ENCODE measurements at regions not wholly inside any gene's neighbourhood (a gene's known extent, or its start where the extent isn't known, plus 50 kb on each side); places are given as distances from the start of the nearest gene placed in this dataset.

DNA sequence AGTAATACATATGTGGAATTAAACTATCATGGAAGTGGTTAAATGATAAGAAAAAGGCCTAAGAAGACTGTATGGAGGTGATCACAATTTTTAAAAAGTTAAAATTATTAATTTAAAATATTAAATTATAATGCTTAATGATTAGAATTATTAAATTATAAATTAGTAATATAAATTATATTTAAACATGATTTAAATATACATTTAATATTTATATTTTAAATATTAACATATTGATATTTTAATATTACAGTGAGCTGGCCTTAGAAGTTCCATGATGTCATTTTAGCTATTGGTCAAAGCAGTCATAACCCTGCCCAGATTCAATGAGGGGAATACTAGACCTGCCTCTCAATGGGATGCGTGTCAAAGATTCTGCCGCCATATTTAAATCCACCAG is 281.2 kb downstream of the PRDM2 start:
- intact Hi-C loops (cut with micrococcal nuclease): no loop called here
- Mint-ChIP-seq H3K4me3 (ENCODE audit: unreplicated experiment) (no peak overlapping the region), H3K9me3 (ENCODE audit: unreplicated experiment) (no peaks in the 10 kb centered on the region), H3K27me3 (ENCODE audit: insufficient read depth, unreplicated experiment) (no peaks in the 10 kb centered on the region), H3K27ac (ENCODE audit: low read depth, unreplicated experiment) (no peak overlapping the region), H3K4me1 (ENCODE audit: insufficient read depth, unreplicated experiment) (peaks cover 13% of the 10 kb centered on the region), H3K36me3 (ENCODE audit: insufficient read depth, unreplicated experiment) (no peaks in the 10 kb centered on the region)
- no peak for DNase-seq (ENCODE audit: unreplicated experiment)
- TF ChIP-seq, protein P1, sequence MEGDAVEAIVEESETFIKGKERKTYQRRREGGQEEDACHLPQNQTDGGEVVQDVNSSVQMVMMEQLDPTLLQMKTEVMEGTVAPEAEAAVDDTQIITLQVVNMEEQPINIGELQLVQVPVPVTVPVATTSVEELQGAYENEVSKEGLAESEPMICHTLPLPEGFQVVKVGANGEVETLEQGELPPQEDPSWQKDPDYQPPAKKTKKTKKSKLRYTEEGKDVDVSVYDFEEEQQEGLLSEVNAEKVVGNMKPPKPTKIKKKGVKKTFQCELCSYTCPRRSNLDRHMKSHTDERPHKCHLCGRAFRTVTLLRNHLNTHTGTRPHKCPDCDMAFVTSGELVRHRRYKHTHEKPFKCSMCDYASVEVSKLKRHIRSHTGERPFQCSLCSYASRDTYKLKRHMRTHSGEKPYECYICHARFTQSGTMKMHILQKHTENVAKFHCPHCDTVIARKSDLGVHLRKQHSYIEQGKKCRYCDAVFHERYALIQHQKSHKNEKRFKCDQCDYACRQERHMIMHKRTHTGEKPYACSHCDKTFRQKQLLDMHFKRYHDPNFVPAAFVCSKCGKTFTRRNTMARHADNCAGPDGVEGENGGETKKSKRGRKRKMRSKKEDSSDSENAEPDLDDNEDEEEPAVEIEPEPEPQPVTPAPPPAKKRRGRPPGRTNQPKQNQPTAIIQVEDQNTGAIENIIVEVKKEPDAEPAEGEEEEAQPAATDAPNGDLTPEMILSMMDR (IDR thresholded peaks at IDR 0.05; ENCODE audit: unreplicated experiment): no peak
- ChIA-PET CTCF (interaction anchor here (0.8 kb wide), 1 partner anchor 10 kb away, joined by 3 read pairs; no protein-coding TSS in a partner anchor), POLR2A (interaction anchor here (1.3 kb wide), 1 partner anchor 13 kb away, joined by 3 read pairs; no protein-coding TSS in a partner anchor)
- no TSS peak for BruUV-seq (replicated peaks)

DNA sequence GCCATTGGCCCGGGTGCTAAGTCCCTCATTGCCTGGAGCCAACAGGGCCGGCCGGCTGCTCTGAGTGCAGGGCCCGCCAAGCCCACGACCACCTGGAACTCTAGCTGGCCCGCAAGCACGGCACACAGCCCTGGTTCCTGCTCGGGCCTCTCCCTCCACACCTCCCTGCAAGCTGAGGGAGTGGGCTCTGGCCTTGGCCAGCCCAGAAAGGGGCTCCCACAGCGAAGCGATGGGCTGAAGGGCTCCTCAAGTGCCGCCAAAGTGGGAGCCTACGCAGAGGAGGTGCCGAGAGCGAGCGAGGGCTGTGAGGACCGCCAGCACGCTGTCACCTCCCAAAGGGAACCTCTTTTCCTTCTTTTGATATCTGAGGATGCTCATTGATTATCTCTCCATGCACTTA is 283.4 kb downstream of the PRDM2 start:
- TF ChIP-seq, protein P1 (IDR thresholded peaks at IDR 0.05; ENCODE audit: unreplicated experiment): no peak
- intact Hi-C loops (cut with micrococcal nuclease): no loop called here
- Mint-ChIP-seq H3K36me3 (ENCODE audit: insufficient read depth, unreplicated experiment) (no peaks in the 10 kb centered on the region), H3K9me3 (ENCODE audit: unreplicated experiment) (no peaks in the 10 kb centered on the region), H3K27me3 (ENCODE audit: insufficient read depth, unreplicated experiment) (no peaks in the 10 kb centered on the region), H3K4me1 (ENCODE audit: insufficient read depth, unreplicated experiment) (no peaks in the 10 kb centered on the region), H3K4me3 (ENCODE audit: unreplicated experiment) (no peak overlapping the region), H3K27ac (ENCODE audit: low read depth, unreplicated experiment) (no peak overlapping the region)
- no TSS peak for BruUV-seq (replicated peaks)
- ChIA-PET CTCF (interaction anchor here (1.6 kb wide), 1 partner anchor 18 kb away, joined by 5 read pairs; no protein-coding TSS in a partner anchor), POLR2A (interaction anchor here (0.6 to 0.7 kb wide), 2 partner anchors 10 to 125 kb away, joined by 3 read pairs; no protein-coding TSS in a partner anchor)
- DNase-seq (ENCODE audit: unreplicated experiment): no peak

DNA sequence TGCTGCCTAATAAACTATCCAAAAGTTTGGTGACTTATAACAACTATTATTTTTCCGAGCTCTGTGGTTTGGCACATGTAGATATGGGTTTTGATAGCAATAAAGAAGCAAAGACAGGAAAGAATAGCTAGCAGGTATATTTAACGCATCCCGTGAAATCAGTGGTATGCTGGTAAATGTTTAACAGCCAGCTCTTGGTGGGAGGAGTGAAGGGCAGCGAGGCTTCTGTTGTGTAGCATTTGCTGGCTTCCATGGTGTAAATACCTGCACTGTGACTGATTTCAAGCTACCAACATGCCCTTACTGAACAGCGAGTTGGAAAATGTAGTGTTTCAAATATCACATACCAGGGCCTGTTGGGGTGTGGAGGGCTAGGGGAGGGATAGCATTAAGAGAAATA is 291.0 kb downstream of the PRDM2 start:
- Mint-ChIP-seq H3K27me3 (ENCODE audit: insufficient read depth, unreplicated experiment) (no peaks in the 10 kb centered on the region), H3K9me3 (ENCODE audit: unreplicated experiment) (no peaks in the 10 kb centered on the region), H3K4me1 (ENCODE audit: insufficient read depth, unreplicated experiment) (peaks cover 4% of the 10 kb centered on the region), H3K4me3 (ENCODE audit: unreplicated experiment) (no peak overlapping the region), H3K36me3 (ENCODE audit: insufficient read depth, unreplicated experiment) (peaks cover 6% of the 10 kb centered on the region), H3K27ac (ENCODE audit: low read depth, unreplicated experiment) (no peak overlapping the region)
- no peak for DNase-seq (ENCODE audit: unreplicated experiment)
- intact Hi-C loops (cut with micrococcal nuclease): no loop called here
- BruUV-seq (replicated peaks): no TSS peak
- TF ChIP-seq, protein P1 (IDR thresholded peaks at IDR 0.05; ENCODE audit: unreplicated experiment): no peak
- POLR2A ChIA-PET: no interaction called here
- CTCF ChIA-PET: interaction anchor here (0.5 to 1.1 kb wide), 3 partner anchors 10 to 1138 kb away, joined by 3 to 4 read pairs (median 3); no protein-coding TSS in a partner anchor

DNA sequence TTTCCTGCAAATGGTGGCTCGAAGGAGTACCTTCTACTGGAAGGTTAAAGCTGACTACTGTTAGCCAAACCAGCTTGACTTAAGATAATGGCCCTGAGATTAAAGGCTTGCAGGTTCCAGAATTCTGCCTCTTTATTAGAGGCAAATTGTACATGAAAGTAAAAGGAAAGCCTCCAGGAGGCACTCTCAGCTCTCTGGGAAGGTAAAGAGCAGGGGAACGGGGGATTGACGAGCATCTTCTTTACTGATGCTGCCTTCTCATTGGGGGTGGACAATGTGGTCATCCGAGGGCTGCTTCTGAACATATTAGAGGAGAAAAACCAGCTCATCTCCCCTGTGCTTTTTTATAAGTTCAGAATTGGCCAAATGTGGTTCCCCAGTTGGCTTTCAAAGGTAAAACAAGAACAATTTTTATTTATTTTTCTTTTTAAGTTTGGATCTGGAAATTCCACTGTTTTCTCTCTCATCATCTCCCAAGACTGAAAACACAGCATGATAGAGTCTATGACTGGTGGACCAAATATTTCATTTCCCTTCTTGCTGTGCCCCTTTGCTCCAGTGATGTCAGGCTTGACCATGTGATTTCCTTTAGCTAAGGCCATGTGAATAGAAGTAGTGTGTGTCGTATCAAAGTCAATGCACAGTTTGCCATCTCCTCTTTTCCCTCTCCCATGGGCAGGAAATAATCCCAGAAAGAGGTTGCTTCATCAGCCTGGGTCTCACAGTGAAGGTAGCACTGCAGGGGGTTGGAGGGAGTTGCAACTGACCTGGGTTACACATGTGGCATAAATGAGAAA is 292.7 kb downstream of the PRDM2 start:
- ChIA-PET CTCF (no interaction called here), POLR2A (interaction anchor here (2.1 kb wide), 1 partner anchor 17 kb away, joined by 5 read pairs; no protein-coding TSS in a partner anchor)
- H3K4me1 Mint-ChIP-seq (ENCODE audit: insufficient read depth, unreplicated experiment): peaks cover 6% of the 10 kb centered on the region
- no TSS peak for BruUV-seq (replicated peaks)
- no peak overlapping the region for H3K27ac Mint-ChIP-seq (ENCODE audit: low read depth, unreplicated experiment)
- TF ChIP-seq, protein P1 (IDR thresholded peaks at IDR 0.05; ENCODE audit: unreplicated experiment): no peak
- no peak overlapping the region for H3K4me3 Mint-ChIP-seq (ENCODE audit: unreplicated experiment)
- peaks cover 7% of the 10 kb centered on the region for H3K9me3 Mint-ChIP-seq (ENCODE audit: unreplicated experiment)
- intact Hi-C loops (cut with micrococcal nuclease): no loop called here
- no peaks in the 10 kb centered on the region for H3K27me3 Mint-ChIP-seq (ENCODE audit: insufficient read depth, unreplicated experiment)
- no peak for DNase-seq (ENCODE audit: unreplicated experiment)
- peaks cover 6% of the 10 kb centered on the region for H3K36me3 Mint-ChIP-seq (ENCODE audit: insufficient read depth, unreplicated experiment)

Data from MCF 10A (cell line).